ENCODE measurements at regions not wholly inside any gene's neighbourhood (a gene's known extent, or its start where the extent isn't known, plus 50 kb on each side); places are given as distances from the start of the nearest gene placed in this dataset.

DNA sequence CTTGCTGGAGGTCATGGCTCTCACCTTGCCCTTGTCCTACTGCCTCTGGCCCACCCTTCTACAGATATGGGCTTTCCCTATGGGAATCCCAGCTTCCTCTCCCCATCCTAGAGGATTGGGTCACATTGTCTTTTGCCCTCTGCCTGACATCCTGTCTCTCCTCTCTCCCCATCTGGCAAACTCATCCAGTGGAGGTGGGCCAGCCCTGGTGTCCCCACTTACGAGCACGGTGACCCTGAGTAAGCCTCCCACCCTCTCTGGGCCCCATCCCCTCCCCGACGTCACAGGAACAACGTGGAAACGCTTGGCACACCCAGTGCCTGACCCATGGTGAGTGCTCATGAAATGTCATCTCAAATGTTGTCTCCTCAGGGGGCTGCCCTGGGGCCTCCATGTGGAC is 56.1 kb upstream of the ID3 start:
- no peak for DNase-seq (ENCODE audit: low read depth in 2 of 2)

DNA sequence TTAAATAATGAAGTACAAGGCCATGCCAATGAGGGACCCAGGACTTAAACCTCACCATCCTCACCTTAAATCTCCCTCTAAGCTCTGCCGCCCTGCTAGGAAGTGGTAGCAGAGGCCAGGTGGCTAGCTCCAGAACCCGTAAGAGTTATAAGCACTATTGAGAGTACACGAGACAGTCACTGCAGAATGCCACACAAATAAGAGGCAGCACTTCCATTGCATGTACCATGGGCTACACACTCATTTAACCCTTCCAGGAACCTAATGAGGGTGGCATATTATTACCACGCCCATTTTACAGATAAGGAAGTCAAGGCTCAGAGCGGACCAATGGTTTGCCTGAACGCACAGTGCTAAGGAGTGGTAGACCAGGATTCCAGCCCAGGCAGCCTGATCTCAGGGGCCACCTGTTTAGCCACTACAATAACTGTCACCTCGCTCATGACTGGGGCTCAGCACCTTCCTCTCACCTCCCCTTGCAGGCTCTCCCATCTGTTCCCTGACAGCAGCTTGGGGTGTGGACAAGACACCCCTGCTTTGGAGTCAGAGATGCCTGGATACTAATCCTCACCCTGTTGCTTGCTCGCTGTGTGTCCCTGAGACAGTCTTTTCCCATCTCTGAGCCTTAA is 54.8 kb upstream of the ID3 start:
- DNase-seq (ENCODE audit: low read depth in 2 of 2), result no peak

DNA sequence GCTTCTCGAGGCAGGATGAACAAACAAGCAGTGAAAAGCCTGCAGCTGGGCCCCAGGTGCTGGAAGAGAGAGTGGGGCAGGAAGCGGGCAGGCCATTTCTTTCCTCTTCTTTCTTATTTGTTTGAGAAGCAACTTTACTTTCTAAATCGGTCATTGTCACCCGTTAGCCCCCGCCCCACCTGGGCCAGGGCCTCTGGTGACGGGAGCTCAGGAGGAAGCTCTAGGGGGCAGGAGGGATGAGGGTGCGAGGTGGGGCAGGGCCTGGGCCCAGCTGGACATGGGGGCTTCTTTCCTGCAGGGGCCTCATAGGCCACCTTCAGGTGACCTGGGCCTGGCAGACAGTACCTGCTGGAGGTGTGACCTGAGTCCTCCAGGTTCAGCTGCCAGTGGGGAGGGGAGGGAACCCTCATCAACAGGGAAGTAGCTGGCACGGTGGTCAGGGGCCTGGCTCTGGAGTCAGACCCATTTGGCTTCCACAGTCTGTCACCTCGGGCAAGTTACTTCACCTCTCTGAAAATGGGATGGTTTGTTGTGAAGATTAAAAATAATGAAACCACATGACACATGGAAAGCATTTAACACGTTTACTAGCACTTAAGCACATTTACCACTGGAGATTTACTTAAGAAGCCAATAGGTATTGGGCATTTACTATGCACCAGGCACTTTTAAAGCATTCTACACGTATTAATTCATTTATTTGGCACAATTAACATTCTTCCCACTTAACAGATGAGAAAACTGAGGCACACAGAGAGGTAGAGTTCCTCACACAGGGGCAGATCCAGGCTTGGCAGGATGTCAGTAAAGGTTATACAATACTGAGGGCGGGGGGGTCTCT is 54.1 kb upstream of the ID3 start:
- no peak for DNase-seq (ENCODE audit: low read depth in 2 of 2)

DNA sequence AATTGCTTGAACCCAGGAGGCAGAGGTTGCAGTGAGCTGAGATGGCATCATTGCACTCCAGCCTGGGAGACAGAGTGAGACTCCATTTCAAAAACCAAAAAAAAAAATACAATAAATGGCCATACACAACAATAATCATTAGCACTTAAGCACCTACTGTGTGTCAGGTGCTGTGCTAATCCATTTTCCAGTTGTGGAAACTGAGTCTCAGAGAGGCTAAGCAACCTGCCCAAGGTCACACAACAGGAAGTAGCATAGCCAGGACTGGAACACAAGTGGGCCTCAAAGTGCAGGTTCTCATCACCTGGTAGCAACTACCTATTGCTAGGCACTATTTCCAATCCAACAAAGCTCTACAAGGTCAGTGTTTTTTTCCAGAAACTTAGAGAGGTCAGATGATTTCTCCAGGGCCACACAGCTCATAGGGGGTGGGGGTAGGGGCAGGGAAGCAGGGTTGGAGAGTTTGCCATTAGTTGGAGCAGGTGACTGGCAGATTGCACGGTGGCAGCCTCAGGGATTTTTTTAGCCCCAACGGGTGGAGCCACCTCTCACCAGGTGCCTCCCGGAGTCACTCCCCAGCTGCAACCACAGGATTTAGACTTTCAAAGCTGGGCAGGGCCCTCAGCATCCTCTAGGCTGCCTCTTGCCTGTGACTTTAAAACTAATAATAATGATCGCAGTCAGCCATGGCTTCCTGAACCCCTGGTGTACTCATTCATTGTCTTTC is 52.5 kb upstream of the ID3 start:
- DNase-seq (ENCODE audit: low read depth in 2 of 2), result no peak

DNA sequence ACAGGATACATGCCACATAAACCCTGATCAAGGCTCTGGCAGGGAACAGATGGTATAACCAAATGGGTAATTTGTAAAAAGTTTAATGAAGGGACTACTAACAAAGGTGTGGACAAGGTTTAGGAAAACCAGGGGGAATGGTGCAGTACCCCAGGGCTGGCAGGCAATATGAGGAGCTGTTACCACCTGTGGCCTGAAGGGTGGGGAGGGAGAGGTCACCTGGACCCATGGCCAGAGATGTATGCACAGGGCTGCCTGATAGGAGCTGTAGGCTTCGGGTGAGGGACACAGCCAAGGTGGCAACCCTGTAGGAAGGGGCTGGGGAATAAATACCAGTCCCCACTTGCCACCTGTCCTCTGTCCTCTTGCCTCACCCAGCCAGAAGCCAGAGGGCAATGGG is 51.4 kb upstream of the ID3 start:
- DNase-seq (ENCODE audit: low read depth in 2 of 2), result no peak

DNA sequence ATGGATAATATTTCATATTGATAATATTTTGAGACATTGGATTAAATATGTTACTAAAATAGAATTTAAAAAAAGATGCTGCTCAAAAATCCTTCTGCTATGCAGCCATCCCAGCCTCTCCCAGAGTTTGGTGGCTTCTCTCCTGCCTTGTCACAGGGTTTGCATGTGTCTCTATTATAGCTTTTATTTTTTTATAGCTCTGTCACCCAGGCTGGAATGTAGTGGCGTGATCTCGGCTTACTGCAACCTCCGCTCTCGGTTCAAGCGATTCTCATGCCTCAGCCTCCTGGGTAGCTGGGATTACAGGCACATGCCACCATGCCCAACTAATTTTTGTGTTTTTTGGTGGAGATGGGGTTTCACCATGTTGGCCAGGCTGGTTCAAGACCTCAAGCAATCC is 50.7 kb upstream of the ID3 start:
- DNase-seq (ENCODE audit: low read depth in 2 of 2), result no peak
